ENCODE measurements at regions not wholly inside any gene's neighbourhood (a gene's known extent, or its start where the extent isn't known, plus 50 kb on each side); places are given as distances from the start of the nearest gene placed in this dataset.

DNA sequence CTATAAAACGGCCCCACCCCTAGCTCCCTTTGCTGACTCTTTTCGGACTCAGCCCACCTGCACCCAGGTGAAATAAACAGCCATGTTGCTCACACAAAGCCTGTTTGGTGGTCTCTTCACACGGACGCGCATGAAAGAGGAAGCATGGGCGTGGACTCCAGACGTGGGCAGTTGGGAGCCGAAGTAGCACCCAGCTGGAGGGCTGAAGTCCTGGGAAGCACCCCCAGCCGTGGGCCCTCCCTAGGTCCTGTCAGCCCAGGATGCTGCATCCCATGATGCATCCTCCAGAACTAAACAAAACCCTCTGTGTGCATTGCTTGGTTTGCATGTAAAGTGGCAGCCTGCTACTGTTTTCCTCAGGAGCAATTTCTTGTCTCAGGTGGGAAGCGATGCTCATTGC is 62.1 kb upstream of the CFAP46 start:
- Histone ChIP-seq H3K18ac (ENCODE audit: insufficient read length, low read depth, low read length) (no peak overlapping the region), H2AFZ (ENCODE audit: low read length) (no peak overlapping the region), H3K4me1 (ENCODE audit: insufficient read depth, low read length) (no peaks in the 10 kb centered on the region), H2BK12ac (ENCODE audit: insufficient read length, low read depth, low read length) (no peak overlapping the region), H3K23ac (ENCODE audit: insufficient read length, low read depth, low read length) (no peak overlapping the region), H3K27me3 (ENCODE audit: insufficient read depth, low read length) (no peaks in the 10 kb centered on the region), H2BK120ac (ENCODE audit: low read depth, low read length, poor library complexity, severe bottlenecking) (no peak overlapping the region), H4K20me1 (ENCODE audit: control insufficient read depth, insufficient read depth, insufficient read length) (no peaks in the 10 kb centered on the region), H3K23me2 (ENCODE audit: insufficient read length, low read depth, low read length, poor library complexity, severe bottlenecking) (no peaks in the 10 kb centered on the region), H3K79me2 (ENCODE audit: insufficient read depth, low read length) (no peaks in the 10 kb centered on the region), H3K79me1 (ENCODE audit: insufficient read depth, low read depth, low read length, poor library complexity, severe bottlenecking) (no peaks in the 10 kb centered on the region), H2BK20ac (ENCODE audit: low read depth, low read length, poor library complexity, severe bottlenecking) (no peak overlapping the region), H3K14ac (ENCODE audit: insufficient read depth, low read length) (no peak overlapping the region), H2BK5ac (ENCODE audit: insufficient read length, low read length) (no peak overlapping the region), H3K27ac (ENCODE audit: insufficient read length, low read depth, low read length) (no peak overlapping the region), H4K91ac (ENCODE audit: insufficient read length, low read depth, low read length) (no peak overlapping the region), H4K5ac (ENCODE audit: insufficient read length, low read depth, low read length) (no peak overlapping the region), H2AK5ac (ENCODE audit: insufficient read length, low read length) (no peak overlapping the region), H4K8ac (replicated peaks; ENCODE audit: insufficient read length, low read depth, low read length) (no peak overlapping the region), H3K9ac (ENCODE audit: extremely low read depth, insufficient read length, low read length) (no peak overlapping the region), H3K4me2 (ENCODE audit: insufficient read depth, insufficient read length, low read length) (no peak overlapping the region), H2BK15ac (ENCODE audit: low read depth, low read length) (no peak overlapping the region), H3K9me3 (ENCODE audit: control insufficient read depth, low read depth, low read length) (no peaks in the 10 kb centered on the region), H3K4ac (ENCODE audit: low read depth, low read length) (no peak overlapping the region), H3T11ph (ENCODE audit: low read length) (no peak overlapping the region), H3K56ac (ENCODE audit: insufficient read length, low read depth, low read length) (no peak overlapping the region)
- H3K27ac Mint-ChIP-seq, result no peak overlapping the region
- no peaks in the 10 kb centered on the region for H3K27me3 Mint-ChIP-seq (ENCODE audit: low read depth)
- no peak overlapping the region for H3K4me3 Mint-ChIP-seq
- DNase-seq, result no peak
- no peaks in the 10 kb centered on the region for H3K36me3 Mint-ChIP-seq (ENCODE audit: insufficient read depth in 1 of 3, low read depth in 3 of 3)
- TF ChIP-seq, protein P1, sequence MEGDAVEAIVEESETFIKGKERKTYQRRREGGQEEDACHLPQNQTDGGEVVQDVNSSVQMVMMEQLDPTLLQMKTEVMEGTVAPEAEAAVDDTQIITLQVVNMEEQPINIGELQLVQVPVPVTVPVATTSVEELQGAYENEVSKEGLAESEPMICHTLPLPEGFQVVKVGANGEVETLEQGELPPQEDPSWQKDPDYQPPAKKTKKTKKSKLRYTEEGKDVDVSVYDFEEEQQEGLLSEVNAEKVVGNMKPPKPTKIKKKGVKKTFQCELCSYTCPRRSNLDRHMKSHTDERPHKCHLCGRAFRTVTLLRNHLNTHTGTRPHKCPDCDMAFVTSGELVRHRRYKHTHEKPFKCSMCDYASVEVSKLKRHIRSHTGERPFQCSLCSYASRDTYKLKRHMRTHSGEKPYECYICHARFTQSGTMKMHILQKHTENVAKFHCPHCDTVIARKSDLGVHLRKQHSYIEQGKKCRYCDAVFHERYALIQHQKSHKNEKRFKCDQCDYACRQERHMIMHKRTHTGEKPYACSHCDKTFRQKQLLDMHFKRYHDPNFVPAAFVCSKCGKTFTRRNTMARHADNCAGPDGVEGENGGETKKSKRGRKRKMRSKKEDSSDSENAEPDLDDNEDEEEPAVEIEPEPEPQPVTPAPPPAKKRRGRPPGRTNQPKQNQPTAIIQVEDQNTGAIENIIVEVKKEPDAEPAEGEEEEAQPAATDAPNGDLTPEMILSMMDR (conservative IDR thresholded peaks at IDR 0.05), result no peak
- H3K4me1 Mint-ChIP-seq, result peaks cover 12 to 13% of the 10 kb centered on the region in 2 experiments
- no peaks in the 10 kb centered on the region; a peak in 1 of 5 replicates for H3K9me3 Mint-ChIP-seq
- no CpG with 5 or more reads among the region's 10 CpGs for WGBS (ENCODE audit: extremely low coverage, insufficient read length, low lambda C conversion rate)

Measured in H9 (cell line).